ENCODE measurements at regions not wholly inside any gene's neighbourhood (a gene's known extent, or its start where the extent isn't known, plus 50 kb on each side); places are given as distances from the start of the nearest gene placed in this dataset.

- H3K4me3 ChIP-seq (ENCODE audit: low read depth, poor library complexity, severe bottlenecking) = no peak overlapping the region
- TF ChIP-seq CTCF (IDR thresholded peaks at IDR 0.05) (no peak), POLR2A (IDR thresholded peaks at IDR 0.05) (no peak)
- no peak for DNase-seq (ENCODE audit: low spot score in 2 of 2)
- intact Hi-C loops (cut with DNase I; ENCODE audit: low total_unique reads) = no loop called here
Observed at GRCh38 chrX:123081776-123082175, 102.3 kb upstream of the GRIA3 start.

GRCh38 chrX:123083924-123084323, 100.2 kb upstream of the GRIA3 start:
- H3K4me3 ChIP-seq (ENCODE audit: low read depth, poor library complexity, severe bottlenecking) = no peak overlapping the region
- no peak for TF ChIP-seq CTCF (IDR thresholded peaks at IDR 0.05)
- no peak for TF ChIP-seq POLR2A (IDR thresholded peaks at IDR 0.05)
- 42 to 50% methylated on average over 2 of the region's 2 CpGs for WGBS, 2 donors
- intact Hi-C loops (cut with DNase I; ENCODE audit: low total_unique reads) = no loop called here
- DNase-seq (ENCODE audit: low spot score in 2 of 2) = no peak

GRCh38 chrX:123084797-123085196, 99.3 kb upstream of the GRIA3 start:
- WGBS, 2 donors = 65 to 80% methylated on average over 2 of the region's 2 CpGs
- H3K4me3 ChIP-seq (ENCODE audit: low read depth, poor library complexity, severe bottlenecking) = no peak overlapping the region
- TF ChIP-seq POLR2A (IDR thresholded peaks at IDR 0.05) (no peak), CTCF (IDR thresholded peaks at IDR 0.05) (no peak)
- intact Hi-C loops (cut with DNase I; ENCODE audit: low total_unique reads) = no loop called here
- DNase-seq (ENCODE audit: low spot score in 2 of 2) = no peak

GRCh38 chrX:123085311-123085940, 98.7 kb upstream of the GRIA3 start:
- DNase-seq (ENCODE audit: low spot score in 2 of 2) = no peak
- intact Hi-C loops (cut with DNase I; ENCODE audit: low total_unique reads) = no loop called here
- 86 to 89% methylated on average over 5 of the region's 5 CpGs for WGBS, 2 donors
- TF ChIP-seq POLR2A (IDR thresholded peaks at IDR 0.05) = no peak
- no peak for TF ChIP-seq CTCF (IDR thresholded peaks at IDR 0.05)
- H3K4me3 ChIP-seq (ENCODE audit: low read depth, poor library complexity, severe bottlenecking) = no peak overlapping the region

GRCh38 chrX:123086768-123087167, 97.3 kb upstream of the GRIA3 start:
- H3K4me3 ChIP-seq (ENCODE audit: low read depth, poor library complexity, severe bottlenecking) = no peak overlapping the region
- intact Hi-C loops (cut with DNase I; ENCODE audit: low total_unique reads) = no loop called here
- no peak for DNase-seq (ENCODE audit: low spot score in 2 of 2)
- WGBS, 2 donors = 45 to 88% methylated on average over 2 of the region's 2 CpGs
- TF ChIP-seq CTCF (IDR thresholded peaks at IDR 0.05) (no peak), POLR2A (IDR thresholded peaks at IDR 0.05) (no peak)

GRCh38 chrX:123087326-123087725, 96.8 kb upstream of the GRIA3 start:
- no peak overlapping the region for H3K4me3 ChIP-seq (ENCODE audit: low read depth, poor library complexity, severe bottlenecking)
- no peak for DNase-seq (ENCODE audit: low spot score in 2 of 2)
- intact Hi-C loops (cut with DNase I; ENCODE audit: low total_unique reads) = no loop called here

More at GRCh38 chrX:123087326-123087725, 96.8 kb upstream of the GRIA3 start:
- TF ChIP-seq CTCF (IDR thresholded peaks at IDR 0.05) (no peak), POLR2A (IDR thresholded peaks at IDR 0.05) (no peak)
